SU-DHL-6 (cell line): ENCODE measurements at regions not wholly inside any gene's neighbourhood (a gene's known extent, or its start where the extent isn't known, plus 50 kb on each side); places are given as distances from the start of the nearest gene placed in this dataset.

Experiments
- CTCF ChIP-seq: fragments of 200-600 bp; sonication (generic); IDR thresholded peaks from one replicate; pipeline ENCODE4 v1.5.1; 2017; ENCODE audit warnings: antibody characterized with exemption, mild to moderate bottlenecking, low read length, moderate library complexity; ENCODE audit not compliant: insufficient read depth, poor library complexity, severe bottlenecking
- EZH2phosphoT487 ChIP-seq: fragments of 200-600 bp; sonication (generic), shearing (Covaris generic); conservative IDR thresholded peaks from 2 replicates; pipeline ENCODE4 v1.6.1; 2018; ENCODE audit warnings: mild to moderate bottlenecking, antibody characterized with exemption, low read length, moderate library complexity, mixed read lengths

- no peak for TF ChIP-seq CTCF
- TF ChIP-seq EZH2phosphoT487: no peak
Measured at GRCh38 chr15:94026458-94027304, 204.7 kb upstream of the MCTP2 start.
